Liver (tissue), 8 donors: ENCODE measurements at regions not wholly inside any gene's neighbourhood (a gene's known extent, or its start where the extent isn't known, plus 50 kb on each side); places are given as distances from the start of the nearest gene placed in this dataset.
A peak's percentile ranks its signal among the peaks of the same experiment; 100 is the strongest.

Experiments
- DNase-seq: peaks from one replicate; pipeline ENCODE4 v3.0.0-alpha.2; 2017; ENCODE audit warnings: low spot score
- H3K27ac ChIP-seq, 2 donors: one replicate each; pipeline ENCODE4 v1.7.0; 2013; ENCODE audit warnings: inconsistent platforms in 2 of 2, low read length in 2 of 2, control low read depth in 1 of 2, low read depth in 1 of 2, mild to moderate bottlenecking in 1 of 2
- H3K27me3 ChIP-seq, 4 donors: one replicate each; pipeline versions ENCODE4 v1.6.1 to v1.7.0; 2013; ENCODE audit warnings: low read length in 3 of 4, inconsistent platforms in 1 of 4, mild to moderate bottlenecking in 1 of 4, moderate library complexity in 1 of 4; ENCODE audit not compliant: control insufficient read depth in 4 of 4, insufficient read depth in 4 of 4
- H3K36me3 ChIP-seq, 4 donors: one replicate each; pipeline versions ENCODE4 v1.6.1 to v1.7.0; 2013; ENCODE audit warnings: low read length in 3 of 4, mild to moderate bottlenecking in 3 of 4, low read depth in 1 of 4, moderate library complexity in 1 of 4; ENCODE audit not compliant: control insufficient read depth in 4 of 4, insufficient read depth in 3 of 4
- H3K4me1 ChIP-seq, 4 donors: one replicate each; pipeline versions ENCODE4 v1.6.1 to v1.7.0; 2013; ENCODE audit warnings: low read length in 3 of 4, mild to moderate bottlenecking in 3 of 4, moderate library complexity in 1 of 4; ENCODE audit not compliant: control insufficient read depth in 4 of 4, insufficient read depth in 4 of 4
- H3K4me3 ChIP-seq, 3 donors: one replicate each; pipeline versions ENCODE4 v1.6.1 to v1.7.0; 2013; ENCODE audit warnings: low read length in 3 of 3, control low read depth in 1 of 3, low read depth in 1 of 3, mild to moderate bottlenecking in 1 of 3
- H3K9ac ChIP-seq, 2 donors: one replicate each; pipeline ENCODE4 v1.7.0; 2013; ENCODE audit warnings: low read length in 2 of 2, mild to moderate bottlenecking in 2 of 2, moderate library complexity in 2 of 2, control low read depth in 1 of 2, low read depth in 1 of 2
- H3K9me3 ChIP-seq, 4 donors: one replicate each; pipeline versions ENCODE4 v1.6.1 to v1.7.0; 2013; ENCODE audit warnings: low read length in 3 of 4; ENCODE audit not compliant: control insufficient read depth in 4 of 4
- ATF3 ChIP-seq: IDR thresholded peaks from 2 replicates; pipeline ENCODE4 v1.6.1; 2016; ENCODE audit warnings: antibody characterized with exemption
- CTCF ChIP-seq: fragments of 150-350 bp; IDR thresholded peaks from 2 replicates; pipeline ENCODE4 v1.5.1; 2017; ENCODE audit warnings: improper control_type of control experiment, low read depth, low read length; ENCODE audit not compliant: missing input control
- EGR1 ChIP-seq, 2 donors: IDR thresholded peaks; 2 replicates each; pipeline ENCODE4 v1.6.1; 2016 to 2018; ENCODE audit warnings: antibody characterized with exemption in 2 of 2, low read depth in 2 of 2
- FOXA1 ChIP-seq: IDR thresholded peaks from 2 replicates; pipeline ENCODE4 v1.6.1; 2016; ENCODE audit warnings: antibody characterized with exemption
- FOXA2 ChIP-seq: IDR thresholded peaks from 2 replicates; pipeline ENCODE4 v1.6.1; 2016; ENCODE audit warnings: antibody characterized with exemption
- JUND ChIP-seq, 2 donors: IDR thresholded peaks; 2 replicates each; pipeline ENCODE4 v1.6.1; 2016; ENCODE audit warnings: antibody characterized with exemption in 2 of 2
- NR2F2 ChIP-seq: IDR thresholded peaks from 2 replicates; pipeline ENCODE4 v1.6.1; 2016; ENCODE audit warnings: antibody characterized with exemption
- RAD21 ChIP-seq, 2 donors: IDR thresholded peaks; 2 replicates each; pipeline ENCODE4 v1.6.1; 2016; ENCODE audit warnings: antibody characterized with exemption in 2 of 2, mild to moderate bottlenecking in 2 of 2
- REST ChIP-seq: IDR thresholded peaks from 2 replicates; pipeline ENCODE4 v1.6.1; 2016; ENCODE audit warnings: antibody characterized with exemption, mild to moderate bottlenecking
- SP1 ChIP-seq: IDR thresholded peaks from 2 replicates; pipeline ENCODE4 v1.6.1; 2018; ENCODE audit warnings: antibody characterized with exemption, mild to moderate bottlenecking
- TAF1 ChIP-seq: conservative IDR thresholded peaks from 2 replicates; pipeline ENCODE4 v1.6.1; 2016; ENCODE audit warnings: antibody characterized with exemption, mild to moderate bottlenecking
- YY1 ChIP-seq: IDR thresholded peaks from 2 replicates; pipeline ENCODE4 v1.6.1; 2016; ENCODE audit warnings: antibody characterized with exemption, mild to moderate bottlenecking
- ZBTB33 ChIP-seq: IDR thresholded peaks from 2 replicates; pipeline ENCODE4 v1.6.1; 2016; ENCODE audit warnings: antibody characterized with exemption
- WGBS: extraction: QIAGEN DNeasy Blood & Tissue Kit; methylation state at CpG from one replicate; pipeline ENCODE4 v1.1.7; 2013; 5-methylcytosine and 5-hydroxymethylcytosine counted together
- donor health status: healthy.
- donor health status: healthy.
- donor health status: healthy.
- donor health status: healthy.
- donor health status: healthy.

- no peak for TF ChIP-seq CTCF
Measured at GRCh38 chr12:24424376-24424775, 474.9 kb upstream of the SOX5 start (continued).

GRCh38 chr12:24423611-24424010 lies 474.1 kb upstream of the SOX5 start:
- H3K9me3 ChIP-seq, result no peaks in the 10 kb centered on the region
- H3K9ac ChIP-seq, result no peak overlapping the region
- peaks cover 6 to 28% (median 16%) of the 10 kb centered on the region in 4 donors for H3K4me1 ChIP-seq
- 84% methylated on average over 4 of the region's 4 CpGs for WGBS
- H3K36me3 ChIP-seq, result no peaks in the 10 kb centered on the region
- DNase-seq, result no peak
- no peak overlapping the region for H3K27ac ChIP-seq
- TF ChIP-seq SP1 (no peak), FOXA1 (no peak), ZBTB33 (no peak), YY1 (no peak), REST (no peak)
- H3K27me3 ChIP-seq, result no peaks in the 10 kb centered on the region
- no peak overlapping the region for H3K4me3 ChIP-seq

- Histone ChIP-seq H3K27me3 (no peaks in the 10 kb centered on the region), H3K27ac (no peak overlapping the region), H3K4me3 (no peak overlapping the region), H3K36me3 (no peaks in the 10 kb centered on the region), H3K4me1 (peaks cover 2 to 12% (median 4%) of the 10 kb centered on the region in 4 donors), H3K9ac (no peak overlapping the region), H3K9me3 (no peaks in the 10 kb centered on the region)
- 44% methylated on average over 5 of the region's 5 CpGs for WGBS
- DNase-seq, result no peak
- no peak for TF ChIP-seq CTCF
- no peak for TF ChIP-seq REST
- no peak for TF ChIP-seq FOXA2
- no peak for TF ChIP-seq FOXA1
- TF ChIP-seq ATF3, result peak; percentile 38
- TF ChIP-seq SP1, result peak; percentile 74
- no peak for TF ChIP-seq NR2F2
- peak in 1 of 2 donors; percentile 59 for TF ChIP-seq JUND (IDR thresholded peaks at IDR 0.05)
- peak; percentile 56 for TF ChIP-seq YY1
- no peak for TF ChIP-seq TAF1
- TF ChIP-seq EGR1 (IDR thresholded peaks at IDR 0.05; ENCODE audit: low read depth in 2 of 2), result no peak
- peak; percentile 22 for TF ChIP-seq ZBTB33
- peak; percentile 50 to 61 for TF ChIP-seq RAD21 (IDR thresholded peaks at IDR 0.05)
Measured at GRCh38 chr12:24421759-24422158, 472.3 kb upstream of the SOX5 start.
